ENCODE measurements at regions not wholly inside any gene's neighbourhood (a gene's known extent, or its start where the extent isn't known, plus 50 kb on each side); places are given as distances from the start of the nearest gene placed in this dataset.

DNA sequence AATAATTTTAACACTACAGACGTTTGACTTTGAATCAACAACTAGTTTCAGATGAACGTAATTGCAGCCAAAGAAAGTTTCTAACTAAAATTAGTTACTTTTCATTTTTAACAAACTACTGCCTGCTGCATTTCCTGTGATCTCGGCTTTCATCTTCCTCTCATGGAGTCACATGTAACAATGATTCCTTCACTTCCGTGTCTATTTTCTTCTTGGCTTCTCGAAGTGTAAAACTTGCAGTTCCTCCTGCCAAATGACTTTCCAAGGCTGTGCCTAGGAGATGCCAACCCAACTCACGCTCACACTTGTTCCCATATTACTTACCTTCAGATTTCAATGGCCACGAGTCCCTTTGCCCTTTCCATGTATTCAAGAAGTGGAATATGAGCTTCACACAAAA, 1406.3 kb upstream of the CELF4 start:
- DNase-seq (ENCODE audit: low spot score): no peak

DNA sequence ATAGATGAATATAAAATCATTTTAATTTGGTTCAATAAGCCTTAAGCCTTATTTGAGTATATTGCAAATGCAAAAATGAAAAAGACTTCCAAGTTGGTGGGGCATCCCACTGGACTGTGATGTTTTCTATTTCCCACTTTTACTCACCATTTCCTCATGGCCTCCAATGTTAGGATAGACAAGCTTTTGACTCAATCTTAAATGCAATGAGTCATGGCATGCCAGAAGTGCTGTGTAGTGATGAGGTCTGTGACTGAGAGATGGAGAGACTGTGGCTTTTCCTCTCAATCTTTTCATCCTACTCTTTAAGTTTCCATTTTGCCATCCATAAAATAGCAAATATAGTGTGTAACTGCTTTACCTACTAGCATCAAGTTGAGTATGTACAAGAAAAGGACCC, 1401.2 kb upstream of the CELF4 start:
- no peak for DNase-seq (ENCODE audit: low spot score)

DNA sequence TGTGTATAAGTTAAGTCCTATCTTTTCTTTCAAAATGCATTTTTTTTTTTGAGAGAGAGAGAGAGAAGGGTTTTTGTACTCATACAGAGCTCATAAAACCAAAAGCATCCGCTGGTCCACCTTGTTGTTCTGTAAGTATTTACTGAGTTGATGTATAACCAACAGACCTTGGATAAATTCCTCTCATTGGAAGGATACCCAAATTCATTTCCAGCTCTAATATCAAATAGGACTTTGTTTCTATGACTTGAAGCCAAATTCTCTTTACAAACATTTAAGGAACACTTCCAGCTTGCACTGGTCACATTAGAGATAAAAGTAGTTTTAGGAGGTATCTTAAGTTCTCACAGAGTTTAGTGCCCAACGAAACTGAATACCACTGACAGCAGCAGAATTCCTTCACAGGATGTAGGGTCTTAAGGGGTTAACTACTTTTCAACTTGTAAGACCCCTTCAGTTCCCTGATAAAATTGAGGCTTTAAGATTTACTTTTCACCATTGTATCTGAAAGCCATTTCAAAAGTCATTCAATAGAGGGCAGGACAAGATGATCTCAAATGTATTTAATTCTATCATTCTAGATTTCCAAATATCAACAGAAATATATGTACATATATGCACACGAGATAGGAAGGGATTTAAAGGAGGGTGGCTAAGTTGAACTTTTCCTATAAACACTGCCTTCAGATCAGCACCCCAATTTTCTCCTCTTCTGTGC, 1398.5 kb upstream of the CELF4 start:
- DNase-seq (ENCODE audit: low spot score): no peak

GRCh38 chr18:38961880-38962279, 1396.3 kb upstream of the CELF4 start:
- DNase-seq (ENCODE audit: low spot score): no peak

GRCh38 chr18:38957736-38958135, 1392.1 kb upstream of the CELF4 start:
- DNase-seq (ENCODE audit: low spot score): no peak

DNA sequence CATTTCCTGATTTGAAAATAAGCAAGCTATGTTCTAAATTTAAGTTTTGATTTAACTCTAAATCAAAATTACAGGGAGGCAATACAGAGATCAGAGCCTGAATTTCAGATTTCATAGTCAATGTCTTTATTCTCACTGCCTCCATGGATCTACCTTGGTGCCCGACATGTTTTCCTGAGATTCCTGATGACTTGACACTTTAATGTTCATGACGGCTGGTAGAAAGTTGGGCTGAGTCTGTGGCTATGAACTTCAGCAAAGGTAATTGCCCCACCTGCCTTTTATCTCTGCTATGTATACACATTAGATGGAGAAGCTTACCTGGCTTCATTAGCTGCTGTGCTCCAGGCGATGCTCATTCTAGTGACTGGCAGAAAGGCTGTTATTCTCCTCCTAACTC, 1390.5 kb upstream of the CELF4 start:
- no peak for DNase-seq (ENCODE audit: low spot score)

- DNase-seq (ENCODE audit: low spot score): no peak
Observed at GRCh38 chr18:38951633-38952032, 1386.0 kb upstream of the CELF4 start.

DNA sequence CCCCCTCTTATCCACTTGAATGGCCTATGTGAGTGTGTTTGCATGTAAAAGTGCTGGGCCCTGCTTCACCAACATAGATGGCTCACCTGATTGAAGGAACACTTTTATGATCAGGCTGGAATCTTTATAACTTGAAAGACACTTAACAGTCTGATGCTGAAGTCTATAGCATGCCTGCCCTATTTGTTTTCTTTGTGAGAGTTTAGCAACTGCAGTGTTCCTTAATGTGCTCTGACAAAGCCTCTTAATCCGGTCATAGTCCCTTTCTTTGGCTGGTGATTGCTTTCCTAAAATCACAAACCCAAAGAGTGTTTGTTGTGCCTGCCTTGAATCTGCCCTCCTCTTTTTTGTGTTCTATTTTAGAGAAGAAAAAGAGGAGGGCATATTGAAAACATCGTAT, 1382.8 kb upstream of the CELF4 start:
- no peak for DNase-seq (ENCODE audit: low spot score)

DNA sequence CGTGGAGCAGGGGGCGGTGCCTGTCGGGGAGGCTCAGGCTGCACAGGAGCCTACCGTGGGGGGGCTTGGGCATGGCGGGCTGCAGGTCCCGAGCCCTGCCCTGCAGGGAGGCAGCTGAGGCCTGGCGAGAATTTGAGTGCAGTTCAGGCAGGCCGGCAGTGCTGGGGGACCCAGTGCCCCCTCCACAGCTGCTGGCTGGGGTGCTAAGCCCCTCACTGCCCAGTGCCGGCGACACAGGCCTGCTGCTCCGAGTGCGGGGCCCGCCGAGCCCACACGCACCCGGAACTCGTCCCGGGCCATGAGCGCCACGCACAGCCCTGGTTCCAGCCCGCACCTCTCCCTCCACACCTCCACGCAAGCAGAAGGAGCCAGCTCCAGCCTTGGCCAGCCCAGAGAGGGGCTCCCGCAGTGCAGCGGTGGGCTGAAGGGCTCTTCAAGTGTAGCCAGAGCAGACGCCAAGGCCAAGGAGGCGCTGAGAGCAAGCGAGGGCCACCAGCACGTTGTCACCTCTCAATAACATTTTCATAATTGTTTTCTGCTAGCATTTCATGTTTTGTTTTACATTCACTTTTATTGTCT, 1378.9 kb upstream of the CELF4 start:
- DNase-seq (ENCODE audit: low spot score): no peak

- DNase-seq (ENCODE audit: low spot score): no peak
Observed at GRCh38 chr18:38941711-38942561, 1376.3 kb upstream of the CELF4 start.

GRCh38 chr18:38940863-38941531, 1375.4 kb upstream of the CELF4 start:
- DNase-seq (ENCODE audit: low spot score): peak; percentile 3

DNA sequence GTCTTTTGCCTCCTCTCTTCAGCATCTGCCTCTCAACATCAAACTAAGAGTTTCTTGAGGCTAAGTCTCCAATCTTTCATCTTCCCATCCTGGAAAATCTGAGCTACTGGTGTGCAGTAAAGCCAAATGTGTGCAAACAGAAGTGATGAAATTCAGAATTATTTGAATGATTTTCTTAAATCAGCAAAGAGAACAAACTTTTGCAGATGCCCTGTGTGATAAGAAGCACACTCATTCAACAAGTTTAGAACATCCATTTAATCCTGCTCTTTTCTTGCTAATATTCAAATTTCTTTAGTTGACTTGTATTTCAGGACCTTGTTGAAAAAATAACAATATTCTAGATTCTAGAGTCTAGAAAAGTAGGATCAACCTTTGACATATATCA, 1374.9 kb upstream of the CELF4 start:
- no peak for DNase-seq (ENCODE audit: low spot score)

DNA sequence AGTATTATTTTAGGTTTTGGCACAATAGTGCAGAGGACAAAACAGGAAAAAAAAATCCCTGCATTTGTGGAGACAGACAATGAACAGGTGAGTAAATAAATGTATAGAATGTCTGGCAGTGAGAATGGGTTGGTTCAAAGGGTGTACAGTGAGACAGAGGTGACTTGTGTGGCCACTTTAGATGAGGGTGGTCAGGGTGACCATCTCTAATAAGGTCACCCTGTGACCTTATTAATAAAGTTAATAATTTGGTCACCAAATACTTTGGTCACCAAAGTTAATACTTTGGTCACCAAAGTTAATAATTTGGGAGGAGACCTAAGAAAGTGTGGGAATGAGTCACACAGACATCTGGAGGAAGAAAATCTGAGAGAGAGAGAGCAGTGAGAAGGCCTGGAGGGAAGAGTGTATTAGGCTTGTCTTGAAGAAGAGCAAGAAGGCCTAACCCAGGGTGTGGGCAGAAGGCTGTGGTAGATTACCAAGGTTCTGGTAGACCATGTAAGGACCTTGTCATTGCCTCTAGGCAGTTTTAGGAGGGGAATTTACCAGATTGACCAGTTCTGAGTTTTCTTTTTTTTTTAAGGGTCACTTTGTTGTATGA, 1368.4 kb upstream of the CELF4 start:
- no peak for DNase-seq (ENCODE audit: low spot score)

DNA sequence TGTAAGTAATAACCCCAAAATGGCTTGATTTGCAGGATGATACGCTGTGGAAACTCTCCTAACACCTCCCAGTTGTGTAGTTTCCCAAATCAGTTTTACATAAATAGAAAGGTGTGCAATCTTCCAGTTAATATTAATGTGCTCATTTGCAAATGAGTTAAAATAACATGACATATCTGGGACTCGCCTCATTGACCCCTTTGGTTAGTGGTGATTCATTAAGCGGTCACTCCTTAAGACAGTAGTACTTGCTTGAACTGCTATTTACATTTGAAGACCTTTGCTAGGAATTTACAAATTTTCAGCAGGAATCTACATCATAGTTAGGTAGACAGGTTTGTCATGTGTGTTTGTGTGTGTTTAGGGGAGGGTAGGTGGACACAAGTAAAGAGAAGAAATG, 1367.7 kb upstream of the CELF4 start:
- no peak for DNase-seq (ENCODE audit: low spot score)

DNA sequence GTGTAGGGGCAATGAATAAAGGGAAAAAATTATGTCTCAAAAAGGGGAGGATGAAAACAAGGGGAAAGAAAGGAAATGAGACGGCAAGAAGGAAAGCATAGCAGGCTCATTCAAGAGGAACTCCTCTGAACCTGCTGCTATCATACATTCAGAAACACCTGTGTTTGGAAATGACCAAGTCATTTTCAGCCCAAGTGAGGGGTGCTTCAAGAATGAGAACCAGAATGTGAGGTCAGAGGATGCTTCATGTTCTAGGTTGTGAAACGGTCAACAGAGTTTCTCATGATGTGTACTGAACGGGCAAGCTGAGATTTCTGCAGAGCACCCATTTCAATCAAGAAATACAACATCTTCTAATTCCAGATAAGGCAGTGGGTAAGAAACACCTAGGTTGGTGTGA, 1367.2 kb upstream of the CELF4 start:
- no peak for DNase-seq (ENCODE audit: low spot score)

GRCh38 chr18:38931754-38932050, 1366.1 kb upstream of the CELF4 start:
- DNase-seq (ENCODE audit: low spot score): no peak

- DNase-seq (ENCODE audit: low spot score): no peak
Observed at GRCh38 chr18:38930881-38931753, 1365.5 kb upstream of the CELF4 start.

DNA sequence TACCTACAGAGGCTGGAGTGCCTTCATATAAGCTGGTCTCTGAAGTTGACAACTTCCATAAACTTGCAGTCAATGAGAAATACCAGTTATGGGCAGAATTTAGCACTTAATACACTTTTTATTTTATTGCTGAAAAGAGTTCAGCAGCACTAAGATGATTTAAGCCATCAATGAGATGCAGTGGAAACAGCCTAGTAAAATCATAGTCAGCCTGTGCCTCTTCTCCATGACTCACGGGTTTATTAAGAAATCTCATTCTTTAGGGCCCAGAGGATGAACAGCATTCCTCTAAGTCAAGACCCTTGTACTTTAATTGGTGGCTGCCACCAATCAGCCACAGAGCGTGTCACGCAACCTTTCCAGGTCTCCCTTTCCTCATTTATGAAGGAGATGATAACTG, 1357.9 kb upstream of the CELF4 start:
- DNase-seq (ENCODE audit: low spot score): no peak

GRCh38 chr18:38923126-38923525, 1357.5 kb upstream of the CELF4 start:
- DNase-seq (ENCODE audit: low spot score): no peak

GRCh38 chr18:38909972-38910371, 1344.4 kb upstream of the CELF4 start:
- DNase-seq (ENCODE audit: low spot score): no peak

DNA sequence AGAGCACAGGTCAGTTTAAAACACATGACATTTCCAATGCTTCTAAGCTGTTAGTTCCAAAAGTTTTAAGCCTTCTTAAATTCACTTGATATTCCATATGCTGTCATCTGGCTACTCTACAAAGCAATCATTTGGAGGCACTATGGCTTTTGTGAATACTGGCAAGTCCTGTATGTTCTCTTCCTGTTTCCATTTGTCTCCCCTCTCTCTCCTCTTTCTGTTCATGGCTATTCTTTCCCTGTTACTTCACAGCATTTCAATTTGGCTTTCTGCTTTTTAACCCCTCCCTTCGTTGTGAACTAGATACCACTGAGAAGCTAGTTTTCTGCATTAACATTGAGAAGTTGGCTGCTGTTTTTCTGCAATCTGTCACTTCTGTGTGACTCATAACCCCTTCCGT, 1337.2 kb upstream of the CELF4 start:
- DNase-seq (ENCODE audit: low spot score): no peak

- DNase-seq (ENCODE audit: low spot score): no peak
Observed at GRCh38 chr18:38900445-38900844, 1334.8 kb upstream of the CELF4 start.

Data from germinal center (tissue), 1 donor.